K562 (cell line): ENCODE measurements at regions not wholly inside any gene's neighbourhood (a gene's known extent, or its start where the extent isn't known, plus 50 kb on each side); places are given as distances from the start of the nearest gene placed in this dataset.
A peak's percentile ranks its signal among the peaks of the same experiment; 100 is the strongest.

ENCODE experiments used
- ATAC-seq: fragments of 200-7000 bp; cut with Tn5 transposase; 3 replicates; pipeline ENCODE4 v1.9.1; 2020; ENCODE audit warnings: moderate library complexity
- BruUV-seq: library from RNA; stranded (reverse); fragments of 400-500 nt; replicated peaks from 2 replicates; lab custom pipeline; 2021; lab: Mats Ljungman, UMichigan
- CTCF ChIA-PET: fragments of 300-600 bp; formaldehyde crosslinking; extraction: SDS; loops from one replicate; lab custom pipeline; 2021; ENCODE audit warnings: low intra/inter-chr PET ratio; lab: Yijun Ruan, JAX
- POLR2A ChIA-PET: fragments of 300-600, 350-650 bp; sonication (Branson Sonifier 250); formaldehyde crosslinking; extraction: SDS; loops from one replicate; lab custom pipeline; 2021; ENCODE audit warnings: antibody characterized with exemption, inconsistent platforms; lab: Yijun Ruan, JAX
- DNase-seq, 4 experiments: peaks; one replicate each; pipeline versions ENCODE4 v3.0.0 to v3.0.0-alpha.2; 2011 to 2018; ENCODE audit warnings: low spot score in 3 of 4, mixed read lengths in 3 of 4; ENCODE audit errors: extremely low read depth in 1 of 4
- FAIRE-seq: peaks from 2 replicates; lab custom pipeline; 2011; peaks lifted over from hg19 to GRCh38; lab: Jason Lieb, UNC
- H2AFZ ChIP-seq: 2 replicates; pipeline ENCODE4 v1.6.0; 2011; ENCODE audit warnings: low read depth, low read length, control low read depth, inconsistent platforms
- H3K27ac ChIP-seq: fragments of 200-600 bp; 3 replicates; pipeline ENCODE4 v1.8.0; 2011; ENCODE audit warnings: low read depth, mild to moderate bottlenecking, control low read depth, inconsistent platforms, low read length, moderate library complexity, mixed read lengths; ENCODE audit errors: extremely low read depth
- H3K27me3 ChIP-seq, 2 experiments: fragments of 300-600 bp in 1 of 2; 2 replicates in 1 of 2; 3 replicates in 1 of 2; pipeline versions ENCODE4 v1.6.0 to v1.8.0; 2011; ENCODE audit warnings: inconsistent platforms in 2 of 2, low read length in 2 of 2, mild to moderate bottlenecking in 1 of 2, mixed read lengths in 1 of 2, moderate library complexity in 1 of 2; ENCODE audit not compliant: control insufficient read depth in 2 of 2, insufficient read depth in 2 of 2
- H3K36me3 ChIP-seq: fragments of 300-600 bp; 3 replicates; pipeline ENCODE4 v1.8.0; 2011; ENCODE audit warnings: mild to moderate bottlenecking, low read length, inconsistent platforms; ENCODE audit not compliant: control insufficient read depth, insufficient read depth
- H3K4me1 ChIP-seq, 2 experiments: fragments of 200-600 bp in 1 of 2; replicated peaks in 1 of 2; 2 replicates in 1 of 2; 3 replicates in 1 of 2; pipeline versions ENCODE4 v1.5.1 to v1.8.0; 2011; ENCODE audit warnings: inconsistent platforms in 2 of 2, low read length in 2 of 2, mild to moderate bottlenecking in 1 of 2, mixed read lengths in 1 of 2, moderate library complexity in 1 of 2; ENCODE audit not compliant: control insufficient read depth in 2 of 2, insufficient read depth in 2 of 2
- H3K4me2 ChIP-seq: 2 replicates; pipeline ENCODE4 v1.6.1; 2011; ENCODE audit warnings: low read length, control low read depth, inconsistent platforms, mixed read lengths; ENCODE audit not compliant: insufficient read depth
- H3K4me3 ChIP-seq: fragments of 200-600 bp; sonication (generic), shearing (Covaris generic); 2 replicates; pipeline ENCODE4 v1.5.1; 2016; ENCODE audit warnings: control low read depth, inconsistent platforms
- H3K79me2 ChIP-seq: fragments of 200-600 bp; 3 replicates; pipeline ENCODE4 v1.8.0; 2011; ENCODE audit warnings: low read length, inconsistent platforms; ENCODE audit not compliant: control insufficient read depth, insufficient read depth
- H3K9ac ChIP-seq, 2 experiments: 2 replicates each; pipeline versions ENCODE4 v1.6.0 to v1.6.1; 2011; ENCODE audit warnings: low read depth in 2 of 2, low read length in 2 of 2, control low read depth in 1 of 2, inconsistent platforms in 1 of 2, mild to moderate bottlenecking in 1 of 2, mixed read lengths in 1 of 2; ENCODE audit not compliant: insufficient read depth in 1 of 2
- H3K9me1 ChIP-seq: one replicate; pipeline ENCODE4 v1.6.0; 2011; ENCODE audit warnings: inconsistent platforms, mild to moderate bottlenecking, low read length, moderate library complexity; ENCODE audit not compliant: control insufficient read depth, insufficient read depth
- H3K9me3 ChIP-seq: replicated peaks from 2 replicates; pipeline ENCODE4 v1.5.1; 2011; ENCODE audit warnings: low read depth, low read length, inconsistent platforms; ENCODE audit not compliant: control insufficient read depth, insufficient read depth
- H4K20me1 ChIP-seq: replicated peaks from 2 replicates; pipeline ENCODE4 v1.6.1; 2011; ENCODE audit warnings: low read length, inconsistent platforms, mixed read lengths; ENCODE audit not compliant: control insufficient read depth, insufficient read depth
- ARID1B ChIP-seq: fragments of 450-650 bp; IDR thresholded peaks from 2 replicates; pipeline ENCODE4 v1.6.1; 2016; ENCODE audit warnings: antibody characterized with exemption, mild to moderate bottlenecking, inconsistent platforms
- COPS2 ChIP-seq: fragments of 450-650 bp; conservative IDR thresholded peaks from 2 replicates; pipeline ENCODE4 v1.6.1; 2016; ENCODE audit warnings: mild to moderate bottlenecking, moderate library complexity
- E2F3 ChIP-seq: fragments of 250-450 bp; sonication (Bioruptor Pico); IDR thresholded peaks from 2 replicates; pipeline ENCODE4 v1.4.0; 2020; ENCODE audit warnings: mild to moderate bottlenecking
- E2F4 ChIP-seq: sonication (generic); formaldehyde crosslinking; IDR thresholded peaks from 2 replicates; pipeline ENCODE4 v1.8.0; 2022; ENCODE audit warnings: mild to moderate bottlenecking, low read depth, missing genetic modification reagents
- MTA1 ChIP-seq: fragments of 450-650 bp; IDR thresholded peaks from 2 replicates; pipeline ENCODE4 v1.6.1; 2017; ENCODE audit warnings: borderline replicate concordance
- NCOR1 ChIP-seq: fragments of 450-650 bp; IDR thresholded peaks from 2 replicates; pipeline ENCODE4 v1.6.1; 2016; ENCODE audit warnings: mild to moderate bottlenecking, moderate library complexity
- NR2C1 ChIP-seq, 2 experiments: fragments of 450-650 bp; IDR thresholded peaks; 2 replicates each; pipeline ENCODE4 v1.6.1; 2017; ENCODE audit warnings: mild to moderate bottlenecking in 2 of 2, antibody characterized with exemption in 1 of 2, inconsistent platforms in 1 of 2, missing compliant biosample characterization in 1 of 2, missing genetic modification characterization in 1 of 2
- SMARCE1 ChIP-seq: fragments of 450-650 bp; IDR thresholded peaks from 2 replicates; pipeline ENCODE4 v1.7.1; 2016; ENCODE audit warnings: mild to moderate bottlenecking
- SP2 ChIP-seq: IDR thresholded peaks from 2 replicates; pipeline ENCODE4 v1.6.1; 2011; ENCODE audit warnings: mild to moderate bottlenecking, low read depth, low read length, moderate library complexity; ENCODE audit not compliant: poor library complexity, severe bottlenecking; ENCODE audit errors: extremely low read depth
- SRSF7 ChIP-seq: fragments of 200-400 bp; formaldehyde crosslinking; optimal IDR thresholded peaks from 2 replicates; pipeline ENCODE3; 2017; ENCODE audit warnings: mild to moderate bottlenecking, low read depth, low read length
- TAF15 ChIP-seq: fragments of 200-400 bp; formaldehyde crosslinking; IDR thresholded peaks from 2 replicates; pipeline ENCODE4 v1.6.1; 2017; ENCODE audit warnings: mild to moderate bottlenecking, low read depth, low read length, moderate library complexity
- TEAD1 ChIP-seq, 2 experiments: fragments of 450-650 bp in 1 of 2; sonication (generic) in 1 of 2; formaldehyde crosslinking; IDR thresholded peaks; 2 replicates each; pipeline versions ENCODE4 v1.4.0 to v1.8.0; 2020 to 2022; ENCODE audit warnings: mild to moderate bottlenecking in 2 of 2, missing genetic modification reagents in 1 of 2
- UBTF ChIP-seq, 2 experiments: IDR thresholded peaks; 2 replicates each; pipeline ENCODE4 v1.6.1; 2012; ENCODE audit warnings: improper control_type of control experiment in 2 of 2, low read depth in 2 of 2, low read length in 2 of 2, borderline replicate concordance in 1 of 2
- ZNF143 ChIP-seq: sonication (generic); formaldehyde crosslinking; IDR thresholded peaks from 2 replicates; pipeline ENCODE4 v1.9.0; 2022; ENCODE audit warnings: mild to moderate bottlenecking, missing genetic modification reagents
- ZNF316 ChIP-seq: fragments of 450-650 bp; IDR thresholded peaks from 2 replicates; pipeline ENCODE4 v1.6.1; 2016
- ZNF79 ChIP-seq: fragments of 250-450 bp; sonication (Bioruptor Pico); IDR thresholded peaks from 2 replicates; pipeline ENCODE4 v1.4.0; 2020; ENCODE audit warnings: low read depth, mild to moderate bottlenecking, moderate library complexity
- WGBS: fragments of 100-300 bp; shearing (Covaris generic); methylation state at CpG from one replicate; pipeline ENCODE4 v1.1.6; 2016; ENCODE audit warnings: low coverage, mixed read lengths; ENCODE audit not compliant: insufficient coverage; ENCODE audit errors: missing lambda C conversion rate; 5-methylcytosine and 5-hydroxymethylcytosine counted together
- in situ Hi-C: fragments of 300-500 bp; cut with MboI; formaldehyde crosslinking; loops from 4 replicates; pipeline ENCODE4 v1.15.0; 2018; ENCODE audit warnings: inconsistent platforms, mixed read lengths
- intact Hi-C: fragments of 100-400 bp; cut with micrococcal nuclease; formaldehyde crosslinking; loops from 2 replicates; pipeline ENCODE4 v1.14.2; 2022

GRCh38 chr10:54908019-54908418 lies 107.0 kb upstream of the PCDH15 start:
- FAIRE-seq: no peak
- H3K79me2 ChIP-seq: no peaks in the 10 kb centered on the region
- ChIA-PET POLR2A (no interaction called here), CTCF (no interaction called here)
- no peak for DNase-seq
- H3K9ac ChIP-seq: no peak overlapping the region
- BruUV-seq: no TSS peak
- H3K4me1 ChIP-seq: no peaks in the 10 kb centered on the region
- H3K9me3 ChIP-seq: no peaks in the 10 kb centered on the region; the same call in 1 of the 2 replicates
- H3K36me3 ChIP-seq: no peaks in the 10 kb centered on the region
- WGBS: 0% methylated on average over 3 of the region's 3 CpGs
- intact Hi-C loops: no loop called here
- ATAC-seq: no peak
- no peak overlapping the region for H3K4me3 ChIP-seq
- no peak overlapping the region for H2AFZ ChIP-seq
- H4K20me1 ChIP-seq: no peaks in the 10 kb centered on the region
- H3K4me2 ChIP-seq: no peak overlapping the region
- TF ChIP-seq SMARCE1 (no peak), TAF15 (no peak), COPS2 (no peak), E2F4 (no peak), E2F3 (no peak), NCOR1 (no peak), TEAD1 (CRISPR knock-in tag; IDR thresholded peaks at IDR 0.05) (no peak)
- TF ChIP-seq, all 486 proteins: peak for 0
- H3K27me3 ChIP-seq: no peaks in the 10 kb centered on the region
- no peaks in the 10 kb centered on the region for H3K9me1 ChIP-seq
- H3K27ac ChIP-seq: no peak overlapping the region
- in situ Hi-C loops: no loop called here

- no TSS peak for BruUV-seq
- no peaks in the 10 kb centered on the region for H3K4me1 ChIP-seq
- no peaks in the 10 kb centered on the region; the same call in 1 of the 2 replicates for H3K9me3 ChIP-seq
- no peaks in the 10 kb centered on the region for H3K36me3 ChIP-seq
- DNase-seq (no peak), FAIRE-seq (no peak), ATAC-seq (no peak)
- no peaks in the 10 kb centered on the region for H3K9me1 ChIP-seq
- CTCF ChIA-PET: no interaction called here
- H4K20me1 ChIP-seq: no peaks in the 10 kb centered on the region
- POLR2A ChIA-PET: no interaction called here
- H3K4me2 ChIP-seq: no peak overlapping the region
- no peaks in the 10 kb centered on the region for H3K79me2 ChIP-seq
- intact Hi-C loops: no loop called here
- H3K27me3 ChIP-seq: no peaks in the 10 kb centered on the region
- no peak overlapping the region for H3K9ac ChIP-seq
- in situ Hi-C loops: no loop called here
- H3K27ac ChIP-seq: no peak overlapping the region
- H3K4me3 ChIP-seq: no peak overlapping the region
- H2AFZ ChIP-seq: no peak overlapping the region
- TF ChIP-seq MTA1 (no peak), UBTF (IDR thresholded peaks at IDR 0.05; ENCODE audit: borderline replicate concordance in 1 of 2, low read depth in 2 of 2, low read length in 2 of 2) (no peak), SRSF7 (no peak), ZNF143 (no peak), ZNF79 (CRISPR knock-in tag) (no peak), ZNF316 (peak; percentile 56), NR2C1 (IDR thresholded peaks at IDR 0.05) (no peak), NR2C1 (tag; IDR thresholded peaks at IDR 0.05) (no peak), ARID1B (no peak), SP2 (no peak)
Measured at GRCh38 chr10:54906940-54907339, 105.9 kb upstream of the PCDH15 start.
